K562 (cell line): ENCODE measurements at regions not wholly inside any gene's neighbourhood (a gene's known extent, or its start where the extent isn't known, plus 50 kb on each side); places are given as distances from the start of the nearest gene placed in this dataset.

Source experiments
- CBX3 ChIP-seq, 2 experiments: IDR thresholded peaks; 1 replicate in 1 of 2; 2 replicates in 1 of 2; pipeline ENCODE4 v1.6.1; 2012; ENCODE audit warnings: inconsistent platforms in 2 of 2, low read length in 2 of 2, borderline replicate concordance in 1 of 2, control low read depth in 1 of 2
- EZH2 ChIP-seq: IDR thresholded peaks from 2 replicates; pipeline ENCODE4 v1.6.1; 2012; ENCODE audit warnings: low read depth, mild to moderate bottlenecking, inconsistent platforms, low read length, borderline replicate concordance
- JUNB ChIP-seq: fragments of 450-650 bp; formaldehyde crosslinking; conservative IDR thresholded peaks from 2 replicates; pipeline ENCODE4 v1.4.0; 2020; ENCODE audit warnings: mild to moderate bottlenecking
- PHTF2 ChIP-seq: fragments of 250-450 bp; sonication (Bioruptor Pico); IDR thresholded peaks from 2 replicates; pipeline ENCODE4 v1.5.0; 2021; ENCODE audit warnings: mild to moderate bottlenecking
- POLR2AphosphoS5 ChIP-seq: IDR thresholded peaks from 2 replicates; pipeline ENCODE4 v1.6.1; 2011; ENCODE audit warnings: mild to moderate bottlenecking, low read depth, low read length, moderate library complexity; ENCODE audit not compliant: control insufficient read depth, insufficient read depth
- POU5F1 ChIP-seq: fragments of 150-350 bp; IDR thresholded peaks from 2 replicates; pipeline ENCODE4 v1.6.1; 2014; ENCODE audit warnings: borderline replicate concordance, low read length, low read depth, mild to moderate bottlenecking; ENCODE audit not compliant: partially characterized antibody
- SP1 ChIP-seq: sonication (generic); formaldehyde crosslinking; IDR thresholded peaks from 2 replicates; pipeline ENCODE4 v1.8.1; 2022; ENCODE audit warnings: mild to moderate bottlenecking, missing genetic modification reagents
- TF ChIP-seq, protein P1 (sequence below), 2 experiments: fragments of 450-650 bp in 1 of 2; IDR thresholded peaks; 2 replicates each; pipeline ENCODE4 v1.6.1; 2011 to 2017; ENCODE audit warnings: low read depth in 2 of 2, antibody characterized with exemption in 1 of 2, borderline replicate concordance in 1 of 2, low read length in 1 of 2, mild to moderate bottlenecking in 1 of 2, mixed read lengths in 1 of 2; ENCODE audit not compliant: control insufficient read depth in 1 of 2
- TF ChIP-seq, protein P2 (sequence below): sonication (generic); formaldehyde crosslinking; IDR thresholded peaks from 2 replicates; pipeline ENCODE4 v1.9.0; 2022; ENCODE audit warnings: mild to moderate bottlenecking, missing genetic modification reagents
- TF ChIP-seq, protein P3 (sequence below), 3 experiments: IDR thresholded peaks in 2 of 3; conservative IDR thresholded peaks in 1 of 3; 2 replicates each; pipeline ENCODE4 v1.5.1; 2011 to 2012; ENCODE audit warnings: low read length in 3 of 3, mild to moderate bottlenecking in 3 of 3, control low read depth in 2 of 3, improper control_type of control experiment in 1 of 3, inconsistent platforms in 1 of 3, low read depth in 1 of 3, mixed read lengths in 1 of 3, moderate library complexity in 1 of 3; ENCODE audit not compliant: insufficient read depth in 2 of 3
- TF ChIP-seq, protein P4 (sequence below), 2 experiments: fragments of 450-650 bp in 1 of 2; sonication (generic) in 1 of 2; formaldehyde crosslinking in 1 of 2; IDR thresholded peaks in 1 of 2; conservative IDR thresholded peaks in 1 of 2; 2 replicates each; pipeline versions ENCODE4 v1.6.1 to v1.8.1; 2016 to 2023; ENCODE audit warnings: mild to moderate bottlenecking in 2 of 2, moderate library complexity in 2 of 2, inconsistent platforms in 1 of 2, missing genetic modification reagents in 1 of 2
- TF ChIP-seq, protein P5 (sequence below): sonication (generic); formaldehyde crosslinking; IDR thresholded peaks from 2 replicates; pipeline ENCODE4 v1.8.0; 2023; ENCODE audit warnings: mild to moderate bottlenecking, missing genetic modification reagents

DNA sequence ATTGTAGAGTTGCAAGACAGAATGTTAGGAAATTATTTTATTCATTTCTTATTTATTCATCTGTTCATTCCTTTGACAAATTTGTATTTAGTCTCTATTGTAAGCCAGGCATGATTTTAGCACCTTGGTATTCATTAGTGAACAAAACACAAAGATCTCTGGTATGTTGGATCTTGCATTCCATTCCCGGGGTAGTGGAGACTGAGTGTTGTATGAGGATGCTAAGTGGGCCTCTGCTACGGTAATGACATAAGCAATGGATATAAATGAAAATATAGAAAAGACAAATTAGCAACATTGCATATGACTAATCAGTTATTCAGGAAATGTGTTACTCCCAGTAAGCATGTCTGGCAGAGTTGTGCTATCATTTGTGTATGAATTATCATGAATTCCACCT lies 449.3 kb downstream of the PCDH17 start:
- TF ChIP-seq, protein P1, sequence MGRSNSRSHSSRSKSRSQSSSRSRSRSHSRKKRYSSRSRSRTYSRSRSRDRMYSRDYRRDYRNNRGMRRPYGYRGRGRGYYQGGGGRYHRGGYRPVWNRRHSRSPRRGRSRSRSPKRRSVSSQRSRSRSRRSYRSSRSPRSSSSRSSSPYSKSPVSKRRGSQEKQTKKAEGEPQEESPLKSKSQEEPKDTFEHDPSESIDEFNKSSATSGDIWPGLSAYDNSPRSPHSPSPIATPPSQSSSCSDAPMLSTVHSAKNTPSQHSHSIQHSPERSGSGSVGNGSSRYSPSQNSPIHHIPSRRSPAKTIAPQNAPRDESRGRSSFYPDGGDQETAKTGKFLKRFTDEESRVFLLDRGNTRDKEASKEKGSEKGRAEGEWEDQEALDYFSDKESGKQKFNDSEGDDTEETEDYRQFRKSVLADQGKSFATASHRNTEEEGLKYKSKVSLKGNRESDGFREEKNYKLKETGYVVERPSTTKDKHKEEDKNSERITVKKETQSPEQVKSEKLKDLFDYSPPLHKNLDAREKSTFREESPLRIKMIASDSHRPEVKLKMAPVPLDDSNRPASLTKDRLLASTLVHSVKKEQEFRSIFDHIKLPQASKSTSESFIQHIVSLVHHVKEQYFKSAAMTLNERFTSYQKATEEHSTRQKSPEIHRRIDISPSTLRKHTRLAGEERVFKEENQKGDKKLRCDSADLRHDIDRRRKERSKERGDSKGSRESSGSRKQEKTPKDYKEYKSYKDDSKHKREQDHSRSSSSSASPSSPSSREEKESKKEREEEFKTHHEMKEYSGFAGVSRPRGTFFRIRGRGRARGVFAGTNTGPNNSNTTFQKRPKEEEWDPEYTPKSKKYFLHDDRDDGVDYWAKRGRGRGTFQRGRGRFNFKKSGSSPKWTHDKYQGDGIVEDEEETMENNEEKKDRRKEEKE (IDR thresholded peaks at IDR 0.05; ENCODE audit: borderline replicate concordance in 1 of 2, control insufficient read depth in 1 of 2, low read depth in 2 of 2, low read length in 1 of 2), result no peak
- TF ChIP-seq, protein P2, sequence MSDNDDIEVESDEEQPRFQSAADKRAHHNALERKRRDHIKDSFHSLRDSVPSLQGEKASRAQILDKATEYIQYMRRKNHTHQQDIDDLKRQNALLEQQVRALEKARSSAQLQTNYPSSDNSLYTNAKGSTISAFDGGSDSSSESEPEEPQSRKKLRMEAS, result no peak
- TF ChIP-seq SP1 (CRISPR knock-in tag), result no peak
- no peak for TF ChIP-seq CBX3 (IDR thresholded peaks at IDR 0.05; ENCODE audit: borderline replicate concordance in 1 of 2, low read length in 2 of 2)
- TF ChIP-seq PHTF2 (CRISPR knock-in tag), result no peak
- TF ChIP-seq, protein P3, sequence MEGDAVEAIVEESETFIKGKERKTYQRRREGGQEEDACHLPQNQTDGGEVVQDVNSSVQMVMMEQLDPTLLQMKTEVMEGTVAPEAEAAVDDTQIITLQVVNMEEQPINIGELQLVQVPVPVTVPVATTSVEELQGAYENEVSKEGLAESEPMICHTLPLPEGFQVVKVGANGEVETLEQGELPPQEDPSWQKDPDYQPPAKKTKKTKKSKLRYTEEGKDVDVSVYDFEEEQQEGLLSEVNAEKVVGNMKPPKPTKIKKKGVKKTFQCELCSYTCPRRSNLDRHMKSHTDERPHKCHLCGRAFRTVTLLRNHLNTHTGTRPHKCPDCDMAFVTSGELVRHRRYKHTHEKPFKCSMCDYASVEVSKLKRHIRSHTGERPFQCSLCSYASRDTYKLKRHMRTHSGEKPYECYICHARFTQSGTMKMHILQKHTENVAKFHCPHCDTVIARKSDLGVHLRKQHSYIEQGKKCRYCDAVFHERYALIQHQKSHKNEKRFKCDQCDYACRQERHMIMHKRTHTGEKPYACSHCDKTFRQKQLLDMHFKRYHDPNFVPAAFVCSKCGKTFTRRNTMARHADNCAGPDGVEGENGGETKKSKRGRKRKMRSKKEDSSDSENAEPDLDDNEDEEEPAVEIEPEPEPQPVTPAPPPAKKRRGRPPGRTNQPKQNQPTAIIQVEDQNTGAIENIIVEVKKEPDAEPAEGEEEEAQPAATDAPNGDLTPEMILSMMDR (IDR thresholded peaks at IDR 0.05 in 2 of 3, conservative IDR thresholded peaks at IDR 0.05 in 1 of 3; ENCODE audit: insufficient read depth in 2 of 3, low read depth in 1 of 3, low read length in 3 of 3), result no peak
- TF ChIP-seq POU5F1, result no peak
- TF ChIP-seq POLR2AphosphoS5, result no peak
- TF ChIP-seq, protein P4, sequence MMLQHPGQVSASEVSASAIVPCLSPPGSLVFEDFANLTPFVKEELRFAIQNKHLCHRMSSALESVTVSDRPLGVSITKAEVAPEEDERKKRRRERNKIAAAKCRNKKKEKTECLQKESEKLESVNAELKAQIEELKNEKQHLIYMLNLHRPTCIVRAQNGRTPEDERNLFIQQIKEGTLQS (IDR thresholded peaks at IDR 0.05), result no peak
- TF ChIP-seq, protein P4 (CRISPR knock-in tag; conservative IDR thresholded peaks at IDR 0.05), result no peak
- TF ChIP-seq EZH2, result no peak
- TF ChIP-seq JUNB (CRISPR knock-in tag), result no peak
- TF ChIP-seq, protein P5, sequence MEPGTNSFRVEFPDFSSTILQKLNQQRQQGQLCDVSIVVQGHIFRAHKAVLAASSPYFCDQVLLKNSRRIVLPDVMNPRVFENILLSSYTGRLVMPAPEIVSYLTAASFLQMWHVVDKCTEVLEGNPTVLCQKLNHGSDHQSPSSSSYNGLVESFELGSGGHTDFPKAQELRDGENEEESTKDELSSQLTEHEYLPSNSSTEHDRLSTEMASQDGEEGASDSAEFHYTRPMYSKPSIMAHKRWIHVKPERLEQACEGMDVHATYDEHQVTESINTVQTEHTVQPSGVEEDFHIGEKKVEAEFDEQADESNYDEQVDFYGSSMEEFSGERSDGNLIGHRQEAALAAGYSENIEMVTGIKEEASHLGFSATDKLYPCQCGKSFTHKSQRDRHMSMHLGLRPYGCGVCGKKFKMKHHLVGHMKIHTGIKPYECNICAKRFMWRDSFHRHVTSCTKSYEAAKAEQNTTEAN (CRISPR knock-in tag), result no peak
